ENCODE measurements at regions not wholly inside any gene's neighbourhood (a gene's known extent, or its start where the extent isn't known, plus 50 kb on each side); places are given as distances from the start of the nearest gene placed in this dataset.

DNA sequence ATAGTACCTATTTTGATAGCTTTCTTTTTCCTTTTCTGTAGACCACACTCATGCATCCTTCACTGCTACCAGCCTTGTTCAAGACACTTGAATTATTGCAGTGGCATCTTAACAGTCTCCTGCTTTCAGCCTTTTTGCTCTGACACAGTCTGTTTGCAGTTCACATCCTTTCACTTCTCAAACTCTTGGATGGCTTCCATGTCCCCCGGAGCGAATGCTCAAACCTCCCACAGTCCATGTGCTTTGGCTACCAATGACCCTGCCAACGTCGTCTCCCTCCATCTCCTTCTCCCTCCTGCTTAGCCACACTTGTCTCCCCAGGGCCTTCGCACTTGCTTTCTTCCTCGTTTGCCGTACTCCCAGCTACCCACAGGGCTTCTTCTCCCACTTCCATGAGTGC, 270.0 kb upstream of the ZFP64 start:
- TF ChIP-seq, protein P1, sequence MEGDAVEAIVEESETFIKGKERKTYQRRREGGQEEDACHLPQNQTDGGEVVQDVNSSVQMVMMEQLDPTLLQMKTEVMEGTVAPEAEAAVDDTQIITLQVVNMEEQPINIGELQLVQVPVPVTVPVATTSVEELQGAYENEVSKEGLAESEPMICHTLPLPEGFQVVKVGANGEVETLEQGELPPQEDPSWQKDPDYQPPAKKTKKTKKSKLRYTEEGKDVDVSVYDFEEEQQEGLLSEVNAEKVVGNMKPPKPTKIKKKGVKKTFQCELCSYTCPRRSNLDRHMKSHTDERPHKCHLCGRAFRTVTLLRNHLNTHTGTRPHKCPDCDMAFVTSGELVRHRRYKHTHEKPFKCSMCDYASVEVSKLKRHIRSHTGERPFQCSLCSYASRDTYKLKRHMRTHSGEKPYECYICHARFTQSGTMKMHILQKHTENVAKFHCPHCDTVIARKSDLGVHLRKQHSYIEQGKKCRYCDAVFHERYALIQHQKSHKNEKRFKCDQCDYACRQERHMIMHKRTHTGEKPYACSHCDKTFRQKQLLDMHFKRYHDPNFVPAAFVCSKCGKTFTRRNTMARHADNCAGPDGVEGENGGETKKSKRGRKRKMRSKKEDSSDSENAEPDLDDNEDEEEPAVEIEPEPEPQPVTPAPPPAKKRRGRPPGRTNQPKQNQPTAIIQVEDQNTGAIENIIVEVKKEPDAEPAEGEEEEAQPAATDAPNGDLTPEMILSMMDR (IDR thresholded peaks at IDR 0.05; ENCODE audit: low read depth, low read length): no peak
- TF ChIP-seq EZH2phosphoT487 (IDR thresholded peaks at IDR 0.05; ENCODE audit: low read depth): no peak
